Activated T-helper 2 cell treated with anti-CD3 and anti-CD28 coated beads, Interferon-gamma antibody, Interleukin-2, Interleukin-4, amounts not matched to agents 10 μg/mL and 5 μg/mL and 100 μg/mL, durations not matched to agents 14 hours and 24 hours and 36 hours (primary cell): ENCODE measurements at regions not wholly inside any gene's neighbourhood (a gene's known extent, or its start where the extent isn't known, plus 50 kb on each side); places are given as distances from the start of the nearest gene placed in this dataset.

Source experiments
- DNase-seq: peaks from one replicate; pipeline ENCODE4 v3.0.0; 2021; ENCODE audit warnings: low spot score
- H3K27ac Mint-ChIP-seq: one replicate; pipeline ENCODE4 v1.8.0; 2021; ENCODE audit warnings: mixed read lengths
- H3K27me3 Mint-ChIP-seq: one replicate; pipeline ENCODE4 v1.8.0; 2021; ENCODE audit warnings: low read depth, mixed read lengths
- H3K36me3 Mint-ChIP-seq: one replicate; pipeline ENCODE4 v1.8.0; 2021; ENCODE audit warnings: low read depth, mixed read lengths
- H3K4me1 Mint-ChIP-seq: one replicate; pipeline ENCODE4 v1.8.0; 2021; ENCODE audit warnings: low read depth, mixed read lengths
- H3K4me3 Mint-ChIP-seq: one replicate; pipeline ENCODE4 v1.8.0; 2021; ENCODE audit warnings: low read depth, mild to moderate bottlenecking, moderate library complexity, mixed read lengths
- H3K9me3 Mint-ChIP-seq: one replicate; pipeline ENCODE4 v1.8.0; 2021; ENCODE audit warnings: mixed read lengths
- intact Hi-C: fragments of 100-400 bp; cut with micrococcal nuclease; formaldehyde crosslinking; loops from one replicate; pipeline ENCODE4 v1.15.1; 2023

DNA sequence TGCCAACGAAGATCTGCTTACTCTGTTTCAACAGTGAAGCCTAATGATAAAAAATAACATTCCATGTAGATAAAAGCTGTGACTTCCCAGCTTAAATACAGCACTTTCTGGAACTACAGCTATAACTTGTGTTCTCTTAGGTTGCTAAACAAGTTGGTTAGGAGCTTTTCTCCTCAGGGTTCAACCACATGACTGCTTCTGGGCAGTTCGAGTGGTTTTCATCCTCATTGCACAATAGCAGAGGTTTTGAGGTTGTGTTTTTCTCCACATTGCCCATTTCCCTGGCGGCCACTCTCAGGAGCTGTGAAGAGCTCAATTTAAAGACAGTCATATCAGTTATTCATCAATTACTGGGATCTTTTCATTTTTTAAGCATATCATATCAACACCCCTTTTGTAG lies 102.2 kb upstream of the CYP1B1 start:
- DNase-seq, result no peak
- H3K4me1 Mint-ChIP-seq, result peaks cover 2% of the 10 kb centered on the region
- H3K36me3 Mint-ChIP-seq, result no peaks in the 10 kb centered on the region
- no peak overlapping the region for H3K4me3 Mint-ChIP-seq
- H3K27me3 Mint-ChIP-seq, result peaks cover 25% of the 10 kb centered on the region
- H3K27ac Mint-ChIP-seq, result no peak overlapping the region
- intact Hi-C loops, result no loop called here
- H3K9me3 Mint-ChIP-seq, result no peaks in the 10 kb centered on the region

DNA sequence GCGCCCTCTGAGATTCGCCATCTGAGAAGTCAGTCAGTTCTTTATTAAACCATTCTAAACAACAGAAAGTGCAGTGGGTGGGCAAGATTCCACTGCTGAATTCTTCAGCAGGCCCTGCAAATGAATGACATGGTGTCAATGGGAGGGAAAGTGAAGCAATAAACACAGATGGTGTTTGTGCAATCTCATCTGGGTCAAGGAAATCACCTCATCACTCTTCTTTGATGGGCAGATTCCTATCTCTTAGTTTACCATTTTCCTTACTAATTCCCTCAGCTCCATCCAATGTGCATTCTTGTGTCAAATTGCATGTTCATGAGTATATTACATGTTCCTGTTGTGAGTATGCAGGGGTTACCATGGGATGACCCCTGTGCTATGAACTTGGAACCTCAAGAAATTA lies 100.7 kb upstream of the CYP1B1 start:
- Mint-ChIP-seq H3K9me3 (no peaks in the 10 kb centered on the region), H3K27ac (no peak overlapping the region), H3K36me3 (no peaks in the 10 kb centered on the region), H3K27me3 (peaks cover 29% of the 10 kb centered on the region), H3K4me3 (no peak overlapping the region), H3K4me1 (peaks cover 2% of the 10 kb centered on the region)
- intact Hi-C loops, result no loop called here
- DNase-seq, result no peak

DNA sequence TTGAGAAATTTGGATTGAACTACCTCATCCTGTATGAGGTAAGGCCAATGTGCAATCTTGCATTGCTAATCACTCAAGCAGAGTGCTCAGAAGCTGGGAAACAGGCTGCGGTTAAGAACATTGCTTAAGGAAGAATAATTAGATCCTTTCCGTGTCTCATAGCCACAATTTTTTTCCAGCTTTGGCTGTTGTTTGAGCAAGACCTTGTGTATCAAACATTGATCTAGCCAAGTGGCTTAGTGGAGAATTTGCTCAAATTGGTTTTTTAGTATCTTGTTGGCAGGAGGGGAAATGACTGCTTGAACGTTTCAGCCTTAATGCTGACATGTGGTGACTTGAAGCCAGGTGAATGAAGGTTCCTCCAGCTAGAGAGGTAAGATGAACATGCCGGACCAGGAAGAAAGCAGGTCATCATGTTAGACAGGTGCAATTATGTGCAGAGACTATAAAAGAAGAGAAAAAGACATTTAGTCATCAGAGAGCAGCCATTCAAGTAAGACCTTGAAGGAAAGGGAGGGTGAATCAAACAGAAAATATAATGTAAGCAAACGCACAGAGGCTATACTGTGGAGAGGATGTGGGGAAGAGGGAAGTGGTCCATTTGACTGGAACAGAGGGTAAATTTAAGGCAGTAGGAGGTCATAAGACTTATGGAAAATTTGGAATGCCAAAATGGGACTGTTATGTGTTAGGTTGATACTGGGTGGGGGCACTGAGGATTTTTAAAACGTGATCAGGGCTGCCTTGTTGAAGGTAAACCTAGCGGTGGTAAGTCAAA lies 98.9 kb upstream of the CYP1B1 start:
- H3K27me3 Mint-ChIP-seq, result peaks cover 34% of the 10 kb centered on the region
- no peaks in the 10 kb centered on the region for H3K36me3 Mint-ChIP-seq
- H3K27ac Mint-ChIP-seq, result no peak overlapping the region
- H3K4me1 Mint-ChIP-seq, result peaks cover 2% of the 10 kb centered on the region
- peaks cover 5% of the 10 kb centered on the region for H3K9me3 Mint-ChIP-seq
- intact Hi-C loops, result no loop called here
- no peak overlapping the region for H3K4me3 Mint-ChIP-seq
- DNase-seq, result no peak

DNA sequence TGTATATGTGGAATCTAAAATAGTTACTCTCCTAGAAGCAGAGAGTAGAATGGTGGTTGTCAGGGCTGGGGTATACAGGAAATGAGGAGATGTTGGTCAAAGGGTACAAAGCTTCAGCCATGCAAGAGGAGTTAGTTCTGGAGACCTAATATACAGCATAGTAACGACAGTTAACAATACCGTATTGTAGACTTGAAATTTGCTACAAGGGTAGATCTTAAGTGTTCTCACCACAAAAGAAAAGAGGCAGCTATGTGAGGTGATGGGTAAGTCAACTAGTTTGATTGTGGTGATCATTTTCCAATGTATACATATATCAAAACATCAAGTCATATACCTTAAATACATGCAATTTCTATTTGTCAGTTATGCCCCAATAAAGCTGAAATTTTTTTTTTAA lies 98.2 kb upstream of the CYP1B1 start:
- intact Hi-C loops, result no loop called here
- DNase-seq, result no peak
- no peak overlapping the region for H3K27ac Mint-ChIP-seq
- H3K4me3 Mint-ChIP-seq, result no peak overlapping the region
- peaks cover 6% of the 10 kb centered on the region for H3K9me3 Mint-ChIP-seq
- peaks cover 30% of the 10 kb centered on the region for H3K27me3 Mint-ChIP-seq
- peaks cover 2% of the 10 kb centered on the region for H3K4me1 Mint-ChIP-seq
- no peaks in the 10 kb centered on the region for H3K36me3 Mint-ChIP-seq

DNA sequence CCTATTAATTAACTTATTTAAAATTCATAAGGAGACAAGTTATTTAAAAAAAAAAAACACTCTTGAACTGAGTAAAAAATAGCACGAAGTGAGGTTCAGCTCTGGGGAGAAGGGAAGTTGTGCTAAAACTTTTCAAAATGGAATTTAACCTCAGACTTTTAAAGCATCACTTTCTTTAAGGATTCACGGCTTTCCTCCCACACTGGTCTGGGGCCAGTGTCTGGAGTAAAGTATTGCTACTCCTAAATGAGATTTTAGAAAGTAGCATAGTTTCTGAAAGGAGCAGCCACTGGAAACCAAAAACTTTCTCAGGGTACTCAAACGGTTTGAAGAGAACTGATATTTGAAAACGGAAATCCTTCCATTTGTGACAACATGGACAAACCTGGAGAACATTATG lies 97.7 kb upstream of the CYP1B1 start:
- no peak for DNase-seq
- Mint-ChIP-seq H3K4me3 (no peak overlapping the region), H3K9me3 (peaks cover 6% of the 10 kb centered on the region), H3K36me3 (no peaks in the 10 kb centered on the region), H3K4me1 (peaks cover 6% of the 10 kb centered on the region), H3K27me3 (peaks cover 26% of the 10 kb centered on the region), H3K27ac (no peak overlapping the region)
- intact Hi-C loops, result no loop called here

GRCh38 chr2:38171208-38171855 lies 95.4 kb upstream of the CYP1B1 start:
- no peaks in the 10 kb centered on the region for H3K36me3 Mint-ChIP-seq
- no peak overlapping the region for H3K4me3 Mint-ChIP-seq
- DNase-seq, result no peak
- intact Hi-C loops, result no loop called here
- H3K27ac Mint-ChIP-seq, result no peak overlapping the region
- peaks cover 9% of the 10 kb centered on the region for H3K4me1 Mint-ChIP-seq
- H3K27me3 Mint-ChIP-seq, result peaks cover 25% of the 10 kb centered on the region
- H3K9me3 Mint-ChIP-seq, result peaks cover 6% of the 10 kb centered on the region

- Mint-ChIP-seq H3K4me1 (peaks cover 9% of the 10 kb centered on the region), H3K4me3 (no peak overlapping the region), H3K27ac (no peak overlapping the region), H3K36me3 (no peaks in the 10 kb centered on the region), H3K27me3 (peaks cover 28% of the 10 kb centered on the region), H3K9me3 (peaks cover 6% of the 10 kb centered on the region)
- intact Hi-C loops, result no loop called here
- no peak for DNase-seq
Measured at GRCh38 chr2:38170733-38171132, 94.8 kb upstream of the CYP1B1 start.

- H3K9me3 Mint-ChIP-seq, result peaks cover 6% of the 10 kb centered on the region
- intact Hi-C loops, result no loop called here
- DNase-seq, result no peak
- peaks cover 9% of the 10 kb centered on the region for H3K4me1 Mint-ChIP-seq
- no peaks in the 10 kb centered on the region for H3K36me3 Mint-ChIP-seq
- peaks cover 24% of the 10 kb centered on the region for H3K27me3 Mint-ChIP-seq
- no peak overlapping the region for H3K4me3 Mint-ChIP-seq
- H3K27ac Mint-ChIP-seq, result no peak overlapping the region
Measured at GRCh38 chr2:38170067-38170466, 94.1 kb upstream of the CYP1B1 start.

DNA sequence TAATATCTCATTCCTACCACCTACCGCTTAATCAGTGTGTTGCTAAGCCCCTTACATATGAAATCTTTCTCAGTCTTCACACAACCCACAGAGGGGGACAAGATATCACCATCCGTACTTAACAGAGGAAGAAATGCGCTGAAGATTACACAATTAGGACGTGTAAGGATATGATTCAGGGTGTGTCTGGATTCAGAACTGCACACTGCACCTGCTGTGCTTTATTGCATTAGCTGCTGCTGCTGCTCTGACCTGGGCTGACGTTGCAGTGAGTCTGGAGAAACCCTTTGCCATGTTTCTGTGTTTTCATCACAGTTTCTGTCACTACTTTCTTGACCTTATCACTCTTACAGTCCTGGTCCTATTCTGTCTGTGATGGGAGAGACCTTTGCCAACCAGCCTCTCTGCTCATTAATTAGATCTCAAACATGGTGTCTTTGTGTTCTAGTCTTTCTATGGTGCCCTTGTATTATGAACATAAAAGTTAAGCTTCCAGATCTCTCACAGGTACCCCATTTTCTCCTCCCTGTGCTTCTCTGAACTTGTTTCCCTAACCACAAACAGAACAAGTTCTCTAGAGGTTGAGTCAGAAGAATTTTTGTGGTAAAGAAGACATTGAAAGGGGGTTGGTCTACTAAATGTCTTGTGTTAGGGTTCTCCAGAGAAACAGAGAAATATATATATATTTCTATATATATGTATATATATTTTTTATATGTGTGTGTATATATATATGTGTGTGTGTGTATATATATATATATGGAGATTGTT lies 92.9 kb upstream of the CYP1B1 start:
- DNase-seq, result no peak
- Mint-ChIP-seq H3K4me1 (peaks cover 7% of the 10 kb centered on the region), H3K4me3 (no peak overlapping the region), H3K27ac (no peak overlapping the region), H3K27me3 (peaks cover 24% of the 10 kb centered on the region), H3K9me3 (peaks cover 6% of the 10 kb centered on the region), H3K36me3 (no peaks in the 10 kb centered on the region)
- intact Hi-C loops, result no loop called here

GRCh38 chr2:38167968-38168350 lies 92.0 kb upstream of the CYP1B1 start:
- Mint-ChIP-seq H3K4me1 (peaks cover 7% of the 10 kb centered on the region), H3K27ac (no peak overlapping the region), H3K27me3 (peaks cover 25% of the 10 kb centered on the region), H3K36me3 (no peaks in the 10 kb centered on the region), H3K9me3 (peaks cover 6% of the 10 kb centered on the region), H3K4me3 (no peak overlapping the region)
- no peak for DNase-seq
- intact Hi-C loops, result no loop called here

DNA sequence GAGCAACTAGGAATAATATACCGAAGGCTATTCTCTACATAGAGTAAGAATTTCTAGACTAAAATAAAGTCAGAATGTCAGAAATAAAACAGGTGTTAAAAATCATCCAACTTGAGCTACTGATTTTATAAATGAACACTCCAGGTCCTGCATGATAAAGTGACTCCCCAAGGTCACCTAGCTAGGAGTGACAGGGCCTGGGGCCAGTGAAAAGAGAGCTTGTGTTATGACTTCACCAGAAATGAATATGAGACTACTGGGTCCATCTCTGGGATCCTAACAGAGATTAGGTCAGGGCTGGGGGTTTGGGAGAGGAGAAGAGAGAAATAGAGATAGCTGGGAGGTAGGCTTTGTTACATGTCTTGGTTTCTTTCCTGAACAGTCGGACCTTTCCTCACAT lies 89.7 kb upstream of the CYP1B1 start:
- intact Hi-C loops, result no loop called here

DNA sequence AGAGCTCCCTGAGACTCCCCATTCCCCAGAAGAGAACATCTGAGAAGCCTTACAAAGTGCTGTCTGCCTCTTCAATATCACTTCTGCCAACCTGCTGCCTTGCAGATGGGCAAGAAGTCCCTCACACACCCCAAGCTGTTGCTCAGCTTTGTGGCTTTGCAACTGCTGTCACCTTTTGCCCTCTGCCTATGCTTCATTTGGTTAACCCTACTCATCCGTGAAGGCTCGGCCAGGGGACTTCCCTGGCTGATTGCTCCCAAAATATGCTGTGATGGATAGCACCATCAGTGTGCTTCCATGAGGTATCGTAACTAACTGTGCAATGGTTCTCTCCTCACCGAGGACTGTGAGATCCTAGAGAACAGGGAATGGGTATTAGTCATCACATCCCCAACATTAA lies 88.9 kb upstream of the CYP1B1 start:
- Mint-ChIP-seq H3K36me3 (no peaks in the 10 kb centered on the region), H3K4me3 (no peak overlapping the region), H3K27ac (no peak overlapping the region), H3K27me3 (peaks cover 25% of the 10 kb centered on the region), H3K4me1 (peaks cover 7% of the 10 kb centered on the region), H3K9me3 (peaks cover 2% of the 10 kb centered on the region)
- DNase-seq, result no peak
- intact Hi-C loops, result no loop called here

More for the DNA sequence above, 89.7 kb upstream of the CYP1B1 start:
- Mint-ChIP-seq H3K9me3 (peaks cover 6% of the 10 kb centered on the region), H3K36me3 (no peaks in the 10 kb centered on the region), H3K27me3 (peaks cover 24% of the 10 kb centered on the region), H3K4me1 (peaks cover 7% of the 10 kb centered on the region), H3K4me3 (no peak overlapping the region), H3K27ac (no peak overlapping the region)
- DNase-seq, result no peak

DNA sequence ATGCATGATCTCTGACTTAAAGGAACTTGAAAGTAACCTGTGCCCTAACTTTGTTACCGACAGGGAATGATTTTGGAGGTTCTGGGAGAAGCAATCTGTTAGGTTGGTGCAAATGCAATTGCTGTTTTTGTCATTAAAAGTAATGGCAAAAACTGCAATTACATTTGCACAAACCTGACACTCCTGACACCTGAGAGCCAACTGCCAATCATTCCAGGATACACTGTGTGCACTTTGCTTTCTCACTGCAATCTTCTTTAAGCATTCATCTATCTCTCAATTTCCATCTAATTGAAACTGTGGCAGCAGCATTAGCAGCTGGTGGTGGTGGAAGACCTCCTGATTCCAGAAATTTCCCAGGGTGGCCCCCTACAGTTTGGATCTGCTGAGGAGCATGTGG lies 87.6 kb upstream of the CYP1B1 start:
- no peak for DNase-seq
- peaks cover 29% of the 10 kb centered on the region for H3K27me3 Mint-ChIP-seq
- no peaks in the 10 kb centered on the region for H3K9me3 Mint-ChIP-seq
- H3K4me3 Mint-ChIP-seq, result no peak overlapping the region
- no peaks in the 10 kb centered on the region for H3K36me3 Mint-ChIP-seq
- intact Hi-C loops, result no loop called here
- peaks cover 3% of the 10 kb centered on the region for H3K4me1 Mint-ChIP-seq
- no peak overlapping the region for H3K27ac Mint-ChIP-seq
